Breast epithelium (tissue), 4 donors: ENCODE measurements at regions not wholly inside any gene's neighbourhood (a gene's known extent, or its start where the extent isn't known, plus 50 kb on each side); places are given as distances from the start of the nearest gene placed in this dataset.

Experiments used
- DNase-seq, 2 donors: peaks; one replicate each; pipeline ENCODE4 v3.0.0-alpha.2; 2019; ENCODE audit warnings: low spot score in 2 of 2
- H3K27ac ChIP-seq, 2 donors: fragments of 200-600 bp; sonication (generic) in 1 of 2; one replicate each; pipeline ENCODE4 v1.5.1; 2016 to 2019; ENCODE audit warnings: mild to moderate bottlenecking in 1 of 2
- H3K27me3 ChIP-seq, 2 donors: fragments of 200-600 bp; sonication (generic) in 1 of 2; one replicate each; pipeline versions ENCODE4 v1.5.1 to v1.6.0; 2017 to 2019; ENCODE audit warnings: control low read depth in 1 of 2, mild to moderate bottlenecking in 1 of 2
- H3K36me3 ChIP-seq: fragments of 200-600 bp; one replicate; pipeline ENCODE4 v1.5.1; 2019
- H3K4me1 ChIP-seq, 2 donors: fragments of 200-600 bp; sonication (generic); one replicate each; pipeline ENCODE4 v1.5.1; 2016 to 2019; ENCODE audit warnings: control low read depth in 1 of 2
- H3K4me3 ChIP-seq, 3 donors: fragments of 200-600 bp; sonication (generic); 1 replicate in 2 of 3; 2 replicates in 1 of 3; pipeline ENCODE4 v1.5.1; 2016 to 2019; ENCODE audit warnings: mild to moderate bottlenecking in 3 of 3, moderate library complexity in 2 of 3
- H3K9me3 ChIP-seq, 2 donors: fragments of 200-600 bp; sonication (generic) in 1 of 2; one replicate each; pipeline ENCODE4 v1.5.1; 2016 to 2019; ENCODE audit warnings: control low read depth in 1 of 2
- POLR2A ChIP-seq: fragments of 450-650 bp; IDR thresholded peaks from one replicate; pipeline ENCODE4 v1.6.1; 2016; ENCODE audit warnings: antibody characterized with exemption, mild to moderate bottlenecking, moderate library complexity
- POLR2AphosphoS5 ChIP-seq, 3 donors: sonication (generic); formaldehyde crosslinking; IDR thresholded peaks; one replicate each; pipeline ENCODE4 v1.6.1; 2017; ENCODE audit warnings: antibody characterized with exemption in 3 of 3
- intact Hi-C: fragments of 100-400 bp; cut with DNase I; formaldehyde crosslinking; loops from one replicate; pipeline ENCODE4 v1.15.1; 2023; ENCODE audit warnings: low total_unique reads
- TF ChIP-seq, protein P1 (sequence below), 3 donors: fragments of 450-650 bp; IDR thresholded peaks; one replicate each; pipeline ENCODE4 v1.5.1; 2016 to 2017; ENCODE audit warnings: antibody characterized with exemption in 3 of 3, mild to moderate bottlenecking in 3 of 3, moderate library complexity in 3 of 3

DNA sequence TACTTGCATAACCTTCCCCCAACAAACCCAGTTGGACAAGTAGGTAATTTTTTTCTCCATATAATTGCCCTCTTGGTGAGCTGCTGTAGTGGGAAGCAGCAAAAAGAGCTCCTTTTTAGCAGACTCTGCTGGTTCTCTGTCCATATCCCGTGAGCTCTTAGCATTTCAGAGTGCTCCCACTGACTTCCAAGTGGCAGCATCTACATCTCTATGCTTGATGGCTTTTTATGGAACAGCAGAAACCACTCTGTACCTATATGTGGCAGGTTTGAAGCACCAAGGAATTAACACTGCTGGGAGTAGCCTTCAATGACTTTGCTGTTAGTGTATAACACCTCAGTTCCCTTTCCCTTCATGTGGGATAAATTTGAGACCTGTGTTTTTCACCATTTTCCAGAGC, 168.4 kb upstream of the NHS start:
- no peaks in the 10 kb centered on the region for H3K36me3 ChIP-seq
- H3K4me3 ChIP-seq = no peak overlapping the region
- TF ChIP-seq POLR2A (no peak), POLR2AphosphoS5 (IDR thresholded peaks at IDR 0.05) (no peak)
- TF ChIP-seq, protein P1, sequence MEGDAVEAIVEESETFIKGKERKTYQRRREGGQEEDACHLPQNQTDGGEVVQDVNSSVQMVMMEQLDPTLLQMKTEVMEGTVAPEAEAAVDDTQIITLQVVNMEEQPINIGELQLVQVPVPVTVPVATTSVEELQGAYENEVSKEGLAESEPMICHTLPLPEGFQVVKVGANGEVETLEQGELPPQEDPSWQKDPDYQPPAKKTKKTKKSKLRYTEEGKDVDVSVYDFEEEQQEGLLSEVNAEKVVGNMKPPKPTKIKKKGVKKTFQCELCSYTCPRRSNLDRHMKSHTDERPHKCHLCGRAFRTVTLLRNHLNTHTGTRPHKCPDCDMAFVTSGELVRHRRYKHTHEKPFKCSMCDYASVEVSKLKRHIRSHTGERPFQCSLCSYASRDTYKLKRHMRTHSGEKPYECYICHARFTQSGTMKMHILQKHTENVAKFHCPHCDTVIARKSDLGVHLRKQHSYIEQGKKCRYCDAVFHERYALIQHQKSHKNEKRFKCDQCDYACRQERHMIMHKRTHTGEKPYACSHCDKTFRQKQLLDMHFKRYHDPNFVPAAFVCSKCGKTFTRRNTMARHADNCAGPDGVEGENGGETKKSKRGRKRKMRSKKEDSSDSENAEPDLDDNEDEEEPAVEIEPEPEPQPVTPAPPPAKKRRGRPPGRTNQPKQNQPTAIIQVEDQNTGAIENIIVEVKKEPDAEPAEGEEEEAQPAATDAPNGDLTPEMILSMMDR (IDR thresholded peaks at IDR 0.05) = no peak
- H3K9me3 ChIP-seq = no peaks in the 10 kb centered on the region
- H3K27ac ChIP-seq = no peak overlapping the region
- intact Hi-C loops = no loop called here
- no peak for DNase-seq
- H3K4me1 ChIP-seq = no peaks in the 10 kb centered on the region
- peaks cover 0 to 23% of the 10 kb centered on the region in 2 donors for H3K27me3 ChIP-seq

DNA sequence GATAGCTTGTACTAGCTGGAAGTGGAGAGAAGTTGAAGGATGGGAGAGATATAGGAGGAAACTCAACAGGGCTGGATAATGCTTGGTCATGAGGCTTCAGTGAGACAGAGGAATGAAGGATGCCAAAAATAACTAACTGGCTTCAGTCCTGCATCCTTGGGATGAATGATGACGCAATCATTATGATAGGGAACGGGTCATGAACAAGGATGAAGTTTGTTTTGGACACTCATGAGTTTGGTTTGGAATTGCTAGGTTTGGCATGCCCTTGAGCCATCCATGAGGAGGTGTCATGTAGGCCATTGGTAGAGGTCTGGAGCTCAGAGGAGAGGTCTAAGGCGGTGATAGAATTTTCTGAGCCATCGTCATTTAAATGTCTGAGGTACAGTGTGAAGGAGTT, 160.0 kb upstream of the NHS start:
- no peak for TF ChIP-seq POLR2AphosphoS5 (IDR thresholded peaks at IDR 0.05)
- no peak for TF ChIP-seq POLR2A
- TF ChIP-seq, protein P1 (IDR thresholded peaks at IDR 0.05) = no peak
- DNase-seq = no peak
- no peaks in the 10 kb centered on the region for H3K4me1 ChIP-seq
- intact Hi-C loops = no loop called here
- no peaks in the 10 kb centered on the region for H3K36me3 ChIP-seq
- peaks cover 0 to 20% of the 10 kb centered on the region in 2 donors for H3K9me3 ChIP-seq
- H3K4me3 ChIP-seq = no peak overlapping the region
- peaks cover 0 to 4% of the 10 kb centered on the region in 2 donors for H3K27me3 ChIP-seq
- H3K27ac ChIP-seq = no peak overlapping the region

DNA sequence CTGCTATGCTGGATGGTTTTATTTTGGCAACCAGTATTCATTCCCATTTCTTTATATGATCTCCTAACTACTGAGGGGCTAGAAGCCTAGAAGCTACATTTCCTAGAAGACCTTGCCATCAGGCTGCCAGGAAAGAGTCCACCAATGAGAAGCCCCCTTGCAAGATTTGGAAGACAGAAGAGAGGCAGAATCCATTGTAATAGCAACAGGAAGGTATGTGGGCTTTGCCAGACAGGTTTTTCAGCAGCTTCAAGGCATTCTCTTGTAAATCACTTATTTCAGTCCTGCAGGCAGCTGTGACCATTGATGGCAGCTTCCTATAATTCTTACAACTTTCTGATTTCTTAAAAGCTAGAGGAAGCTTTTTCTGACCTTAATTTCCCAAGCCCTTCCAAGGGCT, 148.3 kb upstream of the NHS start:
- H3K27ac ChIP-seq = no peak overlapping the region
- H3K36me3 ChIP-seq = no peaks in the 10 kb centered on the region
- intact Hi-C loops = no loop called here
- no peak for TF ChIP-seq POLR2A
- no peaks in the 10 kb centered on the region for H3K9me3 ChIP-seq
- no peaks in the 10 kb centered on the region for H3K4me1 ChIP-seq
- no peak overlapping the region for H3K4me3 ChIP-seq
- peaks cover 0 to 4% of the 10 kb centered on the region in 2 donors for H3K27me3 ChIP-seq
- DNase-seq = no peak

DNA sequence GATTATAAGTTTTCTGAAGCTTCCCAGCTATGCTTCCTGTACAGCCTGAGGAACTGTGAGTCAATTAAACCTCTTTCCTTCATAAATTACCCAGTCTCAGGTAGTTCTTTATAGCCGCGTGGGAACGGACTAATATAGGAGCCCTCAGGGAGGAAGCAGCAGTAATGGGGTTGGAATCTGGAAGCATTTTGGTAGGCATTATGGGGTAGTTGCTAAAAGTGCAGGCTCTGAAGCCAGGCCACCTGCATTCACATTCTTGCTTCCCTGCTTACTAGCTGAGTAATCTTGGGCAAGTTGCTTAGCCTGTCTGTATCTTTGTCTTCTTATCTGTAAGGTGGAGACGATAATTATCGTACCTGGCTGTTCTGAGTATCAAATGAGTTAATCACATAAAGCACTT, 137.9 kb upstream of the NHS start:
- H3K27me3 ChIP-seq = peaks cover 0 to 32% of the 10 kb centered on the region in 2 donors
- no peak overlapping the region for H3K27ac ChIP-seq
- no peaks in the 10 kb centered on the region for H3K36me3 ChIP-seq
- DNase-seq = no peak
- TF ChIP-seq POLR2AphosphoS5 (IDR thresholded peaks at IDR 0.05) = no peak
- TF ChIP-seq, protein P1 (IDR thresholded peaks at IDR 0.05) = no peak
- no peak for TF ChIP-seq POLR2A
- H3K4me1 ChIP-seq = no peaks in the 10 kb centered on the region
- H3K9me3 ChIP-seq = no peaks in the 10 kb centered on the region
- intact Hi-C loops = loop anchor here (5.0 kb wide), 1 partner anchor 80 kb away; no protein-coding TSS in a partner anchor
- no peak overlapping the region for H3K4me3 ChIP-seq

DNA sequence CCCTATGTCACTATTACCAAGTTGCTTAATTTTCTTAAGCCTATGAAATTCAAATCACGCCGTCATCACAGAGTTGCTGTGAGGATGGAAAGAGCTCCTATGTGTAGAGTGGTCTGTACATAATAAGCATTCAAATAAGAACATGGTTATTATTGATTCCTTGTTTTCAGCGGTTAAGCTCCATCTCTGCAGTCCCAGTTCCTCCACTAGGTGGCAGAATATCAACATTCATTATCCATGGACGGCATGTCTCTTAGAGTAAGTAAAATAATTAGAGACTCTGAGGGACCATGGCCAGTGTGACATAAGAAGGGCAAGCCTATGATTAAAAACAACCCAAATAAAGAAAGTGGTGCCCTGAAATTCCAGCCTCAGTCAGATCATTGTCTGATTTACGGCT, 132.5 kb upstream of the NHS start:
- no peaks in the 10 kb centered on the region for H3K36me3 ChIP-seq
- no peaks in the 10 kb centered on the region for H3K4me1 ChIP-seq
- no peaks in the 10 kb centered on the region for H3K9me3 ChIP-seq
- no peak overlapping the region for H3K4me3 ChIP-seq
- DNase-seq = peak in 1 of 2 donors; percentile 23
- peaks cover 0 to 13% of the 10 kb centered on the region in 2 donors for H3K27me3 ChIP-seq
- no peak overlapping the region for H3K27ac ChIP-seq
- intact Hi-C loops = no loop called here
- TF ChIP-seq POLR2AphosphoS5 (IDR thresholded peaks at IDR 0.05) = no peak
- TF ChIP-seq, protein P1 (IDR thresholded peaks at IDR 0.05) = peak; percentile 59 to 76 (median 68)
- TF ChIP-seq POLR2A = no peak

- intact Hi-C loops = no loop called here
- Histone ChIP-seq H3K4me3 (no peak overlapping the region), H3K36me3 (no peaks in the 10 kb centered on the region), H3K4me1 (no peaks in the 10 kb centered on the region), H3K27ac (no peak overlapping the region), H3K27me3 (peaks cover 0 to 3% of the 10 kb centered on the region in 2 donors), H3K9me3 (no peaks in the 10 kb centered on the region)
- TF ChIP-seq POLR2AphosphoS5 (IDR thresholded peaks at IDR 0.05) = no peak
- TF ChIP-seq, protein P1 (IDR thresholded peaks at IDR 0.05) = no peak
- TF ChIP-seq POLR2A = no peak
- no peak for DNase-seq
These were observed 127.9 kb upstream of the NHS start for GRCh38 chrX:17247144-17247543.
